ENCODE measurements at regions not wholly inside any gene's neighbourhood (a gene's known extent, or its start where the extent isn't known, plus 50 kb on each side); places are given as distances from the start of the nearest gene placed in this dataset.

DNA sequence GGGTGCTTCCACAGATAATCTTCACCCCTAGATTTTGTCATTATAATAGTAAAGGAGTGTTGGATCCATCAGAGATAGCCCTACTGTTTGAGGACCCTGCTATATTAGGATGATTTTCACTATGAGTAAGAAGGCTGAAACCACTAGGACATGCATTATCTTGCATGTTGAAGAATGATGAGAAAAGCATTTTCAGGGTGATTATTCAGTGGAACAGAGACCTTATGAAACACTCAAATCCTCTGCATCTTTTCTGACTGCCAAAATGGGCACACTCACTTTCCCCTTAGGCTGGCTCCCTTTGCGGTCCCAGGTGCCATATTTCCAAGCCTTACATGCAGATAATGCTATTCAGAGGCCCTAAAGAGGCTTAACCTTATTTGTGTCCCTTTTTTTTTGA is 296.9 kb downstream of the RND3 start:
- Histone ChIP-seq H3K27ac (no peak overlapping the region), H3K4me3 (no peak overlapping the region), H3K9me3 (no peaks in the 10 kb centered on the region), H3K4me1 (no peaks in the 10 kb centered on the region), H3K36me3 (no peaks in the 10 kb centered on the region), H3K27me3 (ENCODE audit: low read depth) (no peaks in the 10 kb centered on the region)
- TF ChIP-seq CTCF (IDR thresholded peaks at IDR 0.05) = no peak
- intact Hi-C loops (cut with DNase I) = no loop called here
- ATAC-seq = no peak
- no peak for DNase-seq

DNA sequence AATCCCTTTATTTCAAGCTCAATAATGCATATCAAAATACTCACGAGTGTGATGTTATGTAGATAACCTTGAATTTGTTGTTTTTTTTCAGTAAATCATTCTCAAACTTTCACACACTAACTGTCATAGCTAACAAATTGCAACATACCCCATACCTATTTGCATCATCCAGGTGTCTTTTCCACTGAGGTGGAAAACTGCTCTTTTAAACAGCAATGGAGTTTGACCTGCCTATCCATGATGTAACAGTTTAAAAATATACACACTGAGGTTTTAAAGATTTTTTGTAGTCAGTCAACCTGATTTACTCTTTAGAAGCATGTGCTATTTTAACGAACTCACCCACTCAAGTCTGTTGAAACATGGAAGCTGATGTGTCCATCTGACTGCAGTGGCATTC is 298.7 kb downstream of the RND3 start:
- intact Hi-C loops (cut with DNase I) = no loop called here
- DNase-seq (no peak), ATAC-seq (no peak)
- Histone ChIP-seq H3K27me3 (ENCODE audit: low read depth) (no peaks in the 10 kb centered on the region), H3K9me3 (no peaks in the 10 kb centered on the region), H3K27ac (no peak overlapping the region), H3K4me1 (no peaks in the 10 kb centered on the region), H3K4me3 (no peak overlapping the region), H3K36me3 (no peaks in the 10 kb centered on the region)
- TF ChIP-seq CTCF (IDR thresholded peaks at IDR 0.05) = no peak

GRCh38 chr2:150188177-150188576 is 299.3 kb downstream of the RND3 start:
- Histone ChIP-seq H3K27ac (no peak overlapping the region), H3K9me3 (no peaks in the 10 kb centered on the region), H3K36me3 (no peaks in the 10 kb centered on the region), H3K4me1 (no peaks in the 10 kb centered on the region), H3K4me3 (no peak overlapping the region), H3K27me3 (ENCODE audit: low read depth) (no peaks in the 10 kb centered on the region)
- no peak for TF ChIP-seq CTCF (IDR thresholded peaks at IDR 0.05)
- ATAC-seq (no peak), DNase-seq (no peak)
- intact Hi-C loops (cut with DNase I) = no loop called here

- Histone ChIP-seq H3K9me3 (no peaks in the 10 kb centered on the region), H3K36me3 (no peaks in the 10 kb centered on the region), H3K27me3 (ENCODE audit: low read depth) (no peaks in the 10 kb centered on the region), H3K4me1 (no peaks in the 10 kb centered on the region), H3K27ac (no peak overlapping the region), H3K4me3 (no peak overlapping the region)
- no peak for DNase-seq
- ATAC-seq = no peak
- intact Hi-C loops (cut with DNase I) = no loop called here
- no peak for TF ChIP-seq CTCF (IDR thresholded peaks at IDR 0.05)
Measured at GRCh38 chr2:150182566-150183235, 304.8 kb downstream of the RND3 start.

- no peak overlapping the region for H3K4me3 ChIP-seq
- intact Hi-C loops (cut with DNase I) = no loop called here
- no peaks in the 10 kb centered on the region for H3K4me1 ChIP-seq
- TF ChIP-seq CTCF (IDR thresholded peaks at IDR 0.05) = no peak
- H3K9me3 ChIP-seq = no peaks in the 10 kb centered on the region
- H3K36me3 ChIP-seq = no peaks in the 10 kb centered on the region
- ATAC-seq (no peak), DNase-seq (no peak)
- H3K27ac ChIP-seq = no peak overlapping the region
- no peaks in the 10 kb centered on the region for H3K27me3 ChIP-seq (ENCODE audit: low read depth)
Measured at GRCh38 chr2:150178591-150178990, 308.9 kb downstream of the RND3 start.
